GM23338 (cell line): ENCODE measurements at regions not wholly inside any gene's neighbourhood (a gene's known extent, or its start where the extent isn't known, plus 50 kb on each side); places are given as distances from the start of the nearest gene placed in this dataset.

ENCODE experiments used
- ATAC-seq: fragments of 200-7000 bp; cut with Tn5 transposase; 3 replicates; pipeline ENCODE4 v1.9.1; 2020
- DNase-seq: peaks from one replicate; pipeline ENCODE4 v3.0.0-alpha.2; 2015; ENCODE audit warnings: low spot score
- H2AFZ ChIP-seq: fragments of 200-600 bp; sonication (generic); 2 replicates; pipeline ENCODE4 v1.8.0; 2016; ENCODE audit warnings: antibody characterized with exemption, mild to moderate bottlenecking, moderate library complexity
- H3F3A ChIP-seq: fragments of 200-600 bp; sonication (generic); replicated peaks from 2 replicates; pipeline ENCODE4 v1.8.0; 2017; ENCODE audit warnings: antibody characterized with exemption, mixed run types, low read depth
- H3K27ac ChIP-seq: fragments of 200-600 bp; sonication (generic); 2 replicates; pipeline ENCODE4 v1.6.1; 2016; ENCODE audit warnings: low read depth
- H3K27me3 ChIP-seq: fragments of 200-600 bp; sonication (generic); 2 replicates; pipeline ENCODE4 v1.8.0; 2016; ENCODE audit warnings: mild to moderate bottlenecking, mixed run types, moderate library complexity; ENCODE audit not compliant: insufficient read depth
- H3K36me3 ChIP-seq: fragments of 200-600 bp; sonication (generic); 2 replicates; pipeline ENCODE4 v1.8.0; 2016; ENCODE audit warnings: mild to moderate bottlenecking; ENCODE audit not compliant: insufficient read depth
- H3K4me1 ChIP-seq: fragments of 200-600 bp; sonication (generic); 2 replicates; pipeline ENCODE4 v1.8.0; 2016; ENCODE audit warnings: mild to moderate bottlenecking, moderate library complexity; ENCODE audit not compliant: insufficient read depth
- H3K4me2 ChIP-seq: fragments of 200-600 bp; sonication (generic); 2 replicates; pipeline ENCODE4 v1.7.1; 2017; ENCODE audit warnings: mixed run types
- H3K4me3 ChIP-seq: fragments of 200-600 bp; sonication (generic); 2 replicates; pipeline ENCODE4 v1.6.1; 2016; ENCODE audit warnings: mixed run types
- H3K79me2 ChIP-seq: fragments of 200-600 bp; sonication (generic); replicated peaks from 2 replicates; pipeline ENCODE4 v1.8.0; 2017; ENCODE audit warnings: mild to moderate bottlenecking; ENCODE audit not compliant: insufficient read depth
- H3K9me2 ChIP-seq: fragments of 200-600 bp; sonication (generic); 2 replicates; pipeline ENCODE4 v1.8.0; 2017; ENCODE audit not compliant: insufficient read depth
- H4K20me1 ChIP-seq: fragments of 200-600 bp; sonication (generic); replicated peaks from 2 replicates; pipeline ENCODE4 v1.8.0; 2017; ENCODE audit warnings: mild to moderate bottlenecking; ENCODE audit not compliant: insufficient read depth
- H3K27ac Mint-ChIP-seq: 2 replicates; pipeline ENCODE4 v1.8.0; 2020; ENCODE audit warnings: inconsistent platforms, mild to moderate bottlenecking, moderate library complexity, mixed read lengths
- H3K27me3 Mint-ChIP-seq: 3 replicates; pipeline ENCODE4 v1.8.0; 2022; ENCODE audit warnings: low read depth, mild to moderate bottlenecking, moderate library complexity, mixed read lengths, inconsistent platforms; ENCODE audit not compliant: insufficient read depth, poor library complexity
- H3K36me3 Mint-ChIP-seq: 3 replicates; pipeline ENCODE4 v1.8.0; 2021; ENCODE audit warnings: low read depth, mild to moderate bottlenecking, inconsistent platforms, moderate library complexity, mixed read lengths
- H3K4me1 Mint-ChIP-seq: 3 replicates; pipeline ENCODE4 v1.8.0; 2020; ENCODE audit warnings: mild to moderate bottlenecking, inconsistent platforms, mixed read lengths
- H3K4me3 Mint-ChIP-seq: 3 replicates; pipeline ENCODE4 v1.8.0; 2021; ENCODE audit warnings: moderate library complexity, mild to moderate bottlenecking, inconsistent platforms, mixed read lengths
- H3K9me3 Mint-ChIP-seq: 3 replicates; pipeline ENCODE4 v1.8.0; 2020; ENCODE audit warnings: moderate library complexity, mild to moderate bottlenecking, inconsistent platforms, mixed read lengths
- CREB1 ChIP-seq: fragments of 250-450 bp; sonication (Bioruptor Pico); IDR thresholded peaks from 2 replicates; pipeline ENCODE4 v1.5.0; 2020; ENCODE audit warnings: low read depth, mild to moderate bottlenecking, moderate library complexity
- EZH2 ChIP-seq: fragments of 200-600 bp; sonication (generic); IDR thresholded peaks from one replicate; pipeline ENCODE4 v1.8.0; 2017; ENCODE audit warnings: antibody characterized with exemption, mild to moderate bottlenecking, low read depth; ENCODE audit not compliant: unreplicated experiment
- JUNB ChIP-seq: IDR thresholded peaks from one replicate; pipeline ENCODE4 v1.6.1; 2016; ENCODE audit warnings: antibody characterized with exemption; ENCODE audit not compliant: unreplicated experiment
- NANOG ChIP-seq: IDR thresholded peaks from 2 replicates; pipeline ENCODE4 v1.6.1; 2016; ENCODE audit warnings: antibody characterized with exemption, borderline replicate concordance
- POLR2AphosphoS5 ChIP-seq: IDR thresholded peaks from 2 replicates; pipeline ENCODE4 v1.6.1; 2016; ENCODE audit warnings: antibody characterized with exemption, low read depth
- STAT1 ChIP-seq: IDR thresholded peaks from one replicate; pipeline ENCODE4 v1.6.1; 2016; ENCODE audit warnings: antibody characterized with exemption; ENCODE audit not compliant: unreplicated experiment
- TF ChIP-seq, protein P1 (sequence below): fragments of 250-450 bp; sonication (Bioruptor Pico); IDR thresholded peaks from 2 replicates; pipeline ENCODE4 v1.5.0; 2020; ENCODE audit warnings: mild to moderate bottlenecking, moderate library complexity
- TF ChIP-seq, protein P2 (sequence below), 2 experiments: fragments of 200-600 bp in 1 of 2; sonication (generic) in 1 of 2; conservative IDR thresholded peaks; 2 replicates each; pipeline versions ENCODE4 v1.5.1 to v1.6.1; 2016 to 2017; ENCODE audit warnings: antibody characterized with exemption in 2 of 2, low read depth in 2 of 2, mild to moderate bottlenecking in 2 of 2, moderate library complexity in 1 of 2
- TF ChIP-seq, protein P3 (sequence below): IDR thresholded peaks from 2 replicates; pipeline ENCODE4 v1.6.1; 2016; ENCODE audit warnings: antibody characterized with exemption

DNA sequence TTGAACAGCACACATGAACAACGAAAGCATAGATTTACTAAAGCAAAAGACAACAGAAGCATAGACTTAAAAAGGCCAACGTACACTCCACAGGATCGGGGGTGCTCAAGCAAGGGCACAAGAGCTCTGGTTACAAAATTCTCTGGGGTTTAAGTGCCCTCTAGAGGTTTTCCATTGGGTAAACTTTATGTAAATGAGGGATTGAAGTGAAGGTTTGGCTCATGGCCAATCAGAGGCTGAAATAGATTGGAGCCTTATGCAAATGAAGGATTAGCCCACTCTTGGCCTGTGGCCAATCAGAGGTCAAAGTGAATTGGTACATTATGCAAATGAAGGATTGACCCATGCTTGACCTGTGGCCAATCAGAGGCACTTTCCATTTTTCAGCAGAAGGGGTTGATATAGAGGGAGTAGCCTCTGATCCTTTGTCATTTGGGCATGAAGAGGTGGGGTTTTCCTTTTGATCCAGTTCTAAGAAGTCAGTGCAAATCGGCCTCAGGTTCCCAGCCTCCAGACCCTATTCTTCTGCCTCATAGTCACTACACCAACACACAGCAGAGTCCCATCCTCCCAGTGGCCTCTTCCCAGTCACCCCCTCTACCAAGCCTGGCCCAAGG, 244.9 kb downstream of the THBS2 start (continued):
- TF ChIP-seq, protein P1, sequence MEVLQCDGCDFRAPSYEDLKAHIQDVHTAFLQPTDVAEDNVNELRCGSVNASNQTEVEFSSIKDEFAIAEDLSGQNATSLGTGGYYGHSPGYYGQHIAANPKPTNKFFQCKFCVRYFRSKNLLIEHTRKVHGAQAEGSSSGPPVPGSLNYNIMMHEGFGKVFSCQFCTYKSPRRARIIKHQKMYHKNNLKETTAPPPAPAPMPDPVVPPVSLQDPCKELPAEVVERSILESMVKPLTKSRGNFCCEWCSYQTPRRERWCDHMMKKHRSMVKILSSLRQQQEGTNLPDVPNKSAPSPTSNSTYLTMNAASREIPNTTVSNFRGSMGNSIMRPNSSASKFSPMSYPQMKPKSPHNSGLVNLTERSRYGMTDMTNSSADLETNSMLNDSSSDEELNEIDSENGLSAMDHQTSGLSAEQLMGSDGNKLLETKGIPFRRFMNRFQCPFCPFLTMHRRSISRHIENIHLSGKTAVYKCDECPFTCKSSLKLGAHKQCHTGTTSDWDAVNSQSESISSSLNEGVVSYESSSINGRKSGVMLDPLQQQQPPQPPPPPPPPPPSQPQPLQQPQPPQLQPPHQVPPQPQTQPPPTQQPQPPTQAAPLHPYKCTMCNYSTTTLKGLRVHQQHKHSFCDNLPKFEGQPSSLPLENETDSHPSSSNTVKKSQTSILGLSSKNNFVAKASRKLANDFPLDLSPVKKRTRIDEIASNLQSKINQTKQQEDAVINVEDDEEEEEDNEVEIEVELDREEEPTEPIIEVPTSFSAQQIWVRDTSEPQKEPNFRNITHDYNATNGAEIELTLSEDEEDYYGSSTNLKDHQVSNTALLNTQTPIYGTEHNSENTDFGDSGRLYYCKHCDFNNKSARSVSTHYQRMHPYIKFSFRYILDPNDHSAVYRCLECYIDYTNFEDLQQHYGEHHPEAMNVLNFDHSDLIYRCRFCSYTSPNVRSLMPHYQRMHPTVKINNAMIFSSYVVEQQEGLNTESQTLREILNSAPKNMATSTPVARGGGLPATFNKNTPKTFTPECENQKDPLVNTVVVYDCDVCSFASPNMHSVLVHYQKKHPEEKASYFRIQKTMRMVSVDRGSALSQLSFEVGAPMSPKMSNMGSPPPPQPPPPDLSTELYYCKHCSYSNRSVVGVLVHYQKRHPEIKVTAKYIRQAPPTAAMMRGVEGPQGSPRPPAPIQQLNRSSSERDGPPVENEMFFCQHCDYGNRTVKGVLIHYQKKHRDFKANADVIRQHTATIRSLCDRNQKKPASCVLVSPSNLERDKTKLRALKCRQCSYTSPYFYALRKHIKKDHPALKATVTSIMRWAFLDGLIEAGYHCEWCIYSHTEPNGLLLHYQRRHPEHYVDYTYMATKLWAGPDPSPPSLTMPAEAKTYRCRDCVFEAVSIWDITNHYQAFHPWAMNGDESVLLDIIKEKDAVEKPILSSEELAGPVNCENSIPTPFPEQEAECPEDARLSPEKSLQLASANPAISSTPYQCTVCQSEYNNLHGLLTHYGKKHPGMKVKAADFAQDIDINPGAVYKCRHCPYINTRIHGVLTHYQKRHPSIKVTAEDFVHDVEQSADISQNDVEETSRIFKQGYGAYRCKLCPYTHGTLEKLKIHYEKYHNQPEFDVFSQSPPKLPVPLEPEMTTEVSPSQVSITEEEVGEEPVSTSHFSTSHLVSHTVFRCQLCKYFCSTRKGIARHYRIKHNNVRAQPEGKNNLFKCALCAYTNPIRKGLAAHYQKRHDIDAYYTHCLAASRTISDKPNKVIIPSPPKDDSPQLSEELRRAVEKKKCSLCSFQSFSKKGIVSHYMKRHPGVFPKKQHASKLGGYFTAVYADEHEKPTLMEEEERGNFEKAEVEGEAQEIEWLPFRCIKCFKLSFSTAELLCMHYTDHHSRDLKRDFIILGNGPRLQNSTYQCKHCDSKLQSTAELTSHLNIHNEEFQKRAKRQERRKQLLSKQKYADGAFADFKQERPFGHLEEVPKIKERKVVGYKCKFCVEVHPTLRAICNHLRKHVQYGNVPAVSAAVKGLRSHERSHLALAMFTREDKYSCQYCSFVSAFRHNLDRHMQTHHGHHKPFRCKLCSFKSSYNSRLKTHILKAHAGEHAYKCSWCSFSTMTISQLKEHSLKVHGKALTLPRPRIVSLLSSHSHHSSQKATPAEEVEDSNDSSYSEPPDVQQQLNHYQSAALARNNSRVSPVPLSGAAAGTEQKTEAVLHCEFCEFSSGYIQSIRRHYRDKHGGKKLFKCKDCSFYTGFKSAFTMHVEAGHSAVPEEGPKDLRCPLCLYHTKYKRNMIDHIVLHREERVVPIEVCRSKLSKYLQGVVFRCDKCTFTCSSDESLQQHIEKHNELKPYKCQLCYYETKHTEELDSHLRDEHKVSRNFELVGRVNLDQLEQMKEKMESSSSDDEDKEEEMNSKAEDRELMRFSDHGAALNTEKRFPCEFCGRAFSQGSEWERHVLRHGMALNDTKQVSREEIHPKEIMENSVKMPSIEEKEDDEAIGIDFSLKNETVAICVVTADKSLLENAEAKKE (CRISPR knock-in tag), result no peak
- TF ChIP-seq, protein P2, sequence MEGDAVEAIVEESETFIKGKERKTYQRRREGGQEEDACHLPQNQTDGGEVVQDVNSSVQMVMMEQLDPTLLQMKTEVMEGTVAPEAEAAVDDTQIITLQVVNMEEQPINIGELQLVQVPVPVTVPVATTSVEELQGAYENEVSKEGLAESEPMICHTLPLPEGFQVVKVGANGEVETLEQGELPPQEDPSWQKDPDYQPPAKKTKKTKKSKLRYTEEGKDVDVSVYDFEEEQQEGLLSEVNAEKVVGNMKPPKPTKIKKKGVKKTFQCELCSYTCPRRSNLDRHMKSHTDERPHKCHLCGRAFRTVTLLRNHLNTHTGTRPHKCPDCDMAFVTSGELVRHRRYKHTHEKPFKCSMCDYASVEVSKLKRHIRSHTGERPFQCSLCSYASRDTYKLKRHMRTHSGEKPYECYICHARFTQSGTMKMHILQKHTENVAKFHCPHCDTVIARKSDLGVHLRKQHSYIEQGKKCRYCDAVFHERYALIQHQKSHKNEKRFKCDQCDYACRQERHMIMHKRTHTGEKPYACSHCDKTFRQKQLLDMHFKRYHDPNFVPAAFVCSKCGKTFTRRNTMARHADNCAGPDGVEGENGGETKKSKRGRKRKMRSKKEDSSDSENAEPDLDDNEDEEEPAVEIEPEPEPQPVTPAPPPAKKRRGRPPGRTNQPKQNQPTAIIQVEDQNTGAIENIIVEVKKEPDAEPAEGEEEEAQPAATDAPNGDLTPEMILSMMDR (conservative IDR thresholded peaks at IDR 0.05; ENCODE audit: low read depth in 2 of 2), result no peak; a peak in 1 of 4 replicates
- TF ChIP-seq, protein P3, sequence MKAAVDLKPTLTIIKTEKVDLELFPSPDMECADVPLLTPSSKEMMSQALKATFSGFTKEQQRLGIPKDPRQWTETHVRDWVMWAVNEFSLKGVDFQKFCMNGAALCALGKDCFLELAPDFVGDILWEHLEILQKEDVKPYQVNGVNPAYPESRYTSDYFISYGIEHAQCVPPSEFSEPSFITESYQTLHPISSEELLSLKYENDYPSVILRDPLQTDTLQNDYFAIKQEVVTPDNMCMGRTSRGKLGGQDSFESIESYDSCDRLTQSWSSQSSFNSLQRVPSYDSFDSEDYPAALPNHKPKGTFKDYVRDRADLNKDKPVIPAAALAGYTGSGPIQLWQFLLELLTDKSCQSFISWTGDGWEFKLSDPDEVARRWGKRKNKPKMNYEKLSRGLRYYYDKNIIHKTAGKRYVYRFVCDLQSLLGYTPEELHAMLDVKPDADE, result no peak
- TF ChIP-seq STAT1 (no peak), CREB1 (CRISPR knock-in tag) (no peak)

DNA sequence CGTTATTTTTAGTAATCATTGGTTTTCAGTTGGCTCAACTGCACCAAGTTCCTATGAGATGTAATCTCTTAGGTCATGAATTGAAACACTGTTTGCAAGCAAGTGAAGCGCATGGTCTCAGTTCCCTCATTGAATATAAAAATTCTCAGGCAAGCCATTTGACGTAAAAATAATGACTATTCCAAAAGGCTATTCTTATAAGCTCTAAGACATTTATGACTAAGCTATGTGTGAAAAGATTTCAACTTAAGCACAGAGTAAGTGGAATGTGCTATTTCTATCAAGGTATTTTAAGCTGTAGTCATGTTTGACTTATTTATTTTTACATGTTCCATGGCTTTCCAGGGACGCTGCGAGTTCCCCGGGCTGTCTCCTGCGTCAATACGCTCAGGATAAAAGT, 248.5 kb downstream of the THBS2 start:
- peaks cover 3% of the 10 kb centered on the region for H3K9me2 ChIP-seq
- no peak for TF ChIP-seq STAT1
- TF ChIP-seq JUNB, result no peak
- TF ChIP-seq POLR2AphosphoS5, result no peak
- no peak for TF ChIP-seq NANOG
- TF ChIP-seq EZH2, result no peak

More for the DNA sequence above, 248.5 kb downstream of the THBS2 start:
- Histone ChIP-seq H3K4me2 (no peak overlapping the region), H2AFZ (no peak overlapping the region), H3F3A (no peaks in the 10 kb centered on the region), H3K27me3 (no peaks in the 10 kb centered on the region), H3K27ac (no peak overlapping the region), H4K20me1 (no peaks in the 10 kb centered on the region), H3K4me3 (no peak overlapping the region), H3K79me2 (no peaks in the 10 kb centered on the region), H3K4me1 (peaks cover 19% of the 10 kb centered on the region; the same call in 1 of the 2 replicates), H3K36me3 (peaks cover 21% of the 10 kb centered on the region)
- Mint-ChIP-seq H3K4me1 (peaks cover 24% of the 10 kb centered on the region), H3K4me3 (no peak overlapping the region), H3K36me3 (peaks cover 75% of the 10 kb centered on the region), H3K27me3 (peaks cover 6% of the 10 kb centered on the region), H3K27ac (no peak overlapping the region), H3K9me3 (peaks cover 82% of the 10 kb centered on the region)
- no peak for ATAC-seq
- DNase-seq, result no peak
